ENCODE measurements at regions not wholly inside any gene's neighbourhood (a gene's known extent, or its start where the extent isn't known, plus 50 kb on each side); places are given as distances from the start of the nearest gene placed in this dataset.
A peak's percentile ranks its signal among the peaks of the same experiment; 100 is the strongest.
"Not testable (repeated sequence)": the region's sequence is repeated elsewhere in the genome, so short reads cannot be mapped to it uniquely, and the experiment has no call there.

DNA sequence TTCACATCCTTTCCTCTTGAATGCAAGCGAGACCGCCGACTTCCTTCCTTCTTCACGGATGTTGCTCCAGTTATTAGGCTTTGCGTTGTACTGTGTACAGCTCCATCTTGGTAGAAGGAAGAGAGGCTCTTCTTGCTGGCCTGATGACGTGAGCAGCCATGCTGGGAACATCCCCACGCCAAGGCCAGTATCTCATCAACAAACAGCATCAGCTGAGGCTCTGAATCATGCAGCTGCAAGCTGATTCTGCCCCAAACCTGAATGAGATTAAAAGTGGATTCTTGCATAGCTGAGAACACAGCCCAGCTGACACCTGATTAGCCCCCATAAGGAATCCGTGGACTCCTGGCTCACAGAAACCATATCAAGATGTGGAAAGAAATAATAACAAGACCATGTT is 809.6 kb downstream of the EFNB2 start:
- no peak for DNase-seq (ENCODE audit: low read depth, low spot score)

DNA sequence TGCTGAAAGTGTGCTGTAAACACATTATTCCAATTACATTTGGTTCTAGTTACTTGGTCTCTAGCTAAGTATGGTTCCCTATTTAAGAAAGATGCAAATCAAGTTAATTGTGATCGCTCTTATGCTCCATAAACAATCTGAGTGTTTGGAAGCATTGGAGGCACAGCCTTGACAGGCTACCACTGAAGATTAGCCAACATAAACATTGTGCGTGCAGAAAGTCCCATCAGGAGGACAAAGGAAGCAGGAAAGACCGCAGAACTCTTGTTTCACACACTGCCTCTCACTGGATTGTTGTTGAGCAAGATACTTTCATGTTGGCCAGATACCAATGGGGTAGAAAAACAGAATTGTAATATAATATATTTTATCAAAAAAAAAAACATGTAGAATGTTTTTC is 814.4 kb downstream of the EFNB2 start:
- peak; percentile 82 for DNase-seq (ENCODE audit: low read depth, low spot score)

DNA sequence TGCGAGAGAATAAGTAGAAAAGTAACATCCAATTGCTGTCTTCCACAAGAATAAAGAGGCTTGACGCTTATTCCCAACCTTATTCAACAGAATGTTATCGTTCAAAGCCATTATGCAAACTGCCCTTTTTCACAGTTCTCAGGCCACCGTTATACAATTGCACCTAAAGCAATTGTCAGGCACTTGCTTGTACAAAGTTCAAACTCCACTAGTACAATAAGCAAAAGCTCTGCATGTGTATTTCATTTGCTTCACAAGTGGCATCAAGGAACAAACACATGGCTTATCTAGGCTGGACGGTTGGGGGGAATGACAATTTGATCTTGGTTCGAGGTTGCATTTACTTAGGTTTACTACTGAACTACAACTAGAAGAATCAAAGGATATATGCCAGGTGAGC is 815.6 kb downstream of the EFNB2 start:
- no peak for DNase-seq (ENCODE audit: low read depth, low spot score)

DNA sequence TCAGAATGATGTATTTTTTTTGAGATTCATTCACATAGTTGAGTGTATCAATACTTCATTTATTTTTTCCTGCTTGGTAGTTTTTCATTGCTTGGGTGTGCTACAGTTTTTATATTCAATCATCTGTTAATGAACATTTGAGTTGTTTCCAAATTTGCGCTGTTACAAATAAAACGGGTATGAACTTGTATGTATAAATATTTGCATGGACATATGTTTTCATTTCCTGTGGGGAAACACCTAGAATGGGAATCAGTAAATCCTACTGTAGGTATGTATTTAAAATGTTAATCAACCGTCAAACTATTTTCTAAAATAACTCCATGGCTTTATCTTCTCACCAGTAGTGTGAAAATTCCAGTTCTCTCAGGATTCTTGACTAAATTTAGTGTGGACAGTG is 826.3 kb downstream of the EFNB2 start:
- DNase-seq (ENCODE audit: low read depth, low spot score): no peak

DNA sequence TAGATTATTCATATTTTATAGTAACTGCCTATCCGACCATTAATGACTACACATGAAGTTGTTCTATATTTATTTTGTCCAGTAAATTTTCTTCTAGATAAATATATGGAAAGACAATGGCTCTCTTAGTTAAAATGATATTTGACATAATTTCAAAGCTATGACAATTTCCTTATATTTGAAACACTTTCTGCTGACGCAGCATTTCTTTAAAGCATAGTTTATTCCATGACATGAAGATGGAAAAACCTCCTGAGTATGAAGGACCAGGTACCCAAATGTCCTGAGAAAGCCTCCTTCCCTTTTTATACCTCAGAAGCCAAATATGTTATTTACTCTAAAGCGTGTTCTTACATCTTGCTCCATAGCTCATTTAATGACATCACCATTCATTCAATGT is 831.6 kb downstream of the EFNB2 start:
- no peak for DNase-seq (ENCODE audit: low read depth, low spot score)

DNA sequence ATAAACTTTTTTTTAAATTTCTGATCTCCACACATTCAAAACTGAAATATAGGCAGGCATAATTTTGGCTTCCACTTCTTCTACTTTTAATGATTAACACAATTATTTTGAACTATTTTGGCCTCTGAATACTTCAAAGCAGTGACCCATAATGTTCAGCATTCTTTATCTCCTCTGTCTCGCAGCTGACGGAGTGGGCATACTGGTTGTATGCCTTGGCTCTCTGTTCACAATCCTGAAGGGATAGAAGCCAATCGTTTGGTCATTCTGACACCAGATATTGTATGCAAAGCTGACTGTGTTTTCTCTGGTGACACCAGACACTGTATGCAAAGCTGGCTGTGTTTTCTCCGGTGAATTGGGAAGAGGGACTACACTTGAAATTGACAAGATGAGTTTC is 833.0 kb downstream of the EFNB2 start:
- no peak for DNase-seq (ENCODE audit: low read depth, low spot score)

DNA sequence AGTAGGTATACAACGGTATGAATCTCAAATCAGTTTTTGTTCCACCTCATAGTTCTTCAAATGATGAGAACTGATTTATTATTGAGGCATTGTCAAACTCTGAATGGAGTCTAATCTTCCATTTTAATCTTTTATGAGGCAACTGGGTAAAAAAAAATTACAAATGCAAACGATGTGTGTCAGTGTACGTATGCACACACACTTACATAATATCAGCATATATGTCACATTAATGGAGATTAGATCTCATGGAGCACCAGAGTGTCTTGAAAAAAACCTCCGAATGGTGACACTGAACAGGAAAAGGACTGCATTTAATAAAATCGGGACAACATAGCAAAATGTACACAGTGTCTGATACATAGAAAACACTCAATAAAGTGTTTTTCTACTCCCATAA is 842.7 kb downstream of the EFNB2 start:
- no peak for DNase-seq (ENCODE audit: low read depth, low spot score)

DNA sequence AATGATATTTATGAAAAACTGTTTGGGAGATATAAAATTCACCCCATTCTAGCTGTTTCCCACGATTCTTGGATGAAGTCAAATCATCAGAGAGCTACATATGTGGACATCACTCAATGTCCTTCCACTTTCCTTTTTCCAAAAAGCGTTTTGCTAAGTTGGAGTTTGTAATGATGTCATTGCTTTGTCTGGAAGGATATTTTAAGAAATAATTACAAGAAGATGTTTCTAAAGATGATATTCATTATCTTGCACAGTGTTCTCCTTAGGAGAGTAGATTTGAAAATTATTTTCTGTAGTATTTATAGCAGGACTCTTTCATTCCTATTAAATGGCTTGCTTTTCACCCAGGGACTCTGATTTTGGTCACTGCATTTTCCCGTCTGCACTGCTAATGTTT is 851.2 kb downstream of the EFNB2 start:
- DNase-seq (ENCODE audit: low read depth, low spot score): no peak

DNA sequence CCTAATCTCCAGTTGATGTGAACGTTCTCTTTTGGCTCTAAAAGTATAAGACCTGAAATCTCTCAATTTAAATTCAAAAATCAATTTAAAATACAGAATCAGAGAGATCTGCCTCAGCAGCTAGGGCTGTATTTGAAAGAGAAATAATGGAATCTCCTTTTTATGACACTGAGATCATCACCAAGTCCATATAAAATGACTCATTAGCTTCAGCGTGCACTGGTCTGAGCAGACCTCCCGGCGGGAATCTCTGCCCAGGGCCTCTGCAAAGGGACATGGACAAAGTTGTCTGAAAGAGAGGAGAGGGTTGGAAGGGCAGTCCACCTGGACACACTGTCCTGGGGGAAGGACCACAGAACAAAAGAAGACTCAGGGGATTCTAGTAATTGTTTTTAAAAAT is 855.6 kb downstream of the EFNB2 start:
- DNase-seq (ENCODE audit: low read depth, low spot score): no peak

DNA sequence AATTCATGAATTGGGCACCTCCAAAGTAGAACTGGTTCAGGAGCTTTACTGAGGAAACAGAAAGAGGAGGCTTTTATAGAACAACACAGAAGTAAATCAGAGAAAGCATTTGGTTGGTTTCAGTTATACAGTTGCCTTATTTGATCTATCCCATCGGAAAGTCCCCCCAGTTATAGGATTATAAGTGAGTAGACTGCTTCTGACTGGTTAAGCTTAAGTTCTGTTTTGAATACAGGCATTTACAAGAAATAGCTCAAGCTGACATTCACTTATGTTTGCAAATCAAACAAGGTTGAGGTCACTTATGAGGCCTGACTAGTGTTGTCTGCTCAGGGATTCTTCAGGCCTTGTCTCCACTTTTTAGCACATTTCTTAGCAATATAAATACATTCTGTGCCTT is 857.4 kb downstream of the EFNB2 start:
- no peak for DNase-seq (ENCODE audit: low read depth, low spot score)

DNA sequence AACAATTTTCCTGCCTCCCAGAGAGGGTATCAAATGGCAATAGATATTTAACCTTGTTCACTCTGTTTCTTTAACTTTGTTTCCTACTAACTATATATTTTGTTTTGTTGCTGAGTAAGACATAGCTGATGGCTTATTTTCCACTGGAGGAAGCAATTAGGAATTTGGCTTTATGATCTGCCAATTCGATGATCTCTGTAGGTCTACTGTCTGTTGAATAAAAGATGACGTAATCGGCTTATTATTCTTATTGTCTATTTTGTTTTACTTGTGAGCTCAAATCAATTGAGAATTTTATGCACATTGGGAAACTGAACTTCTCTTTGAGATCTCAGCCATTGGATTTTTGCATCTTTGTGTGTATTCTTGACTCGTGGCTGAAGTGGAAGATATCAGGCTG is 862.6 kb downstream of the EFNB2 start:
- no peak for DNase-seq (ENCODE audit: low read depth, low spot score)

DNA sequence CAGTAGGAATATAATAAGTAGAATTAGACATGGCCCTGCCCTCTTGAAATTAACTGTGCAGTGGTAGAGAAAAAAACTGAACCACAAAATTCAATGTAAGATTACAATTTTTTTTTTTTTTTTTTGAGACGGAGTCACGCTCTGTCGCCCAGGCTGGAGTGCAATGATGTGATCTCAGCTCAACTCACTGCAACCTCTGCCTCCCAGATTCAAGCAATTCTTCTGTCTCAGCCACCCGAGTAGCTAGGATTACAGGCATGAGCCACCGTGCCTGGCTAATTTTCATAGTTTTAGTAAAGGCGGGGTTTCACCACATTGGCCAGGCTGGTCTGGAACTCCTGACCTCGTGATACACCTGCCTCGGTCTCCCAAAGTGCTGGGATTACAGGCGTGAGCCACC is 864.3 kb downstream of the EFNB2 start:
- DNase-seq (ENCODE audit: low read depth, low spot score): not testable (repeated sequence)

DNA sequence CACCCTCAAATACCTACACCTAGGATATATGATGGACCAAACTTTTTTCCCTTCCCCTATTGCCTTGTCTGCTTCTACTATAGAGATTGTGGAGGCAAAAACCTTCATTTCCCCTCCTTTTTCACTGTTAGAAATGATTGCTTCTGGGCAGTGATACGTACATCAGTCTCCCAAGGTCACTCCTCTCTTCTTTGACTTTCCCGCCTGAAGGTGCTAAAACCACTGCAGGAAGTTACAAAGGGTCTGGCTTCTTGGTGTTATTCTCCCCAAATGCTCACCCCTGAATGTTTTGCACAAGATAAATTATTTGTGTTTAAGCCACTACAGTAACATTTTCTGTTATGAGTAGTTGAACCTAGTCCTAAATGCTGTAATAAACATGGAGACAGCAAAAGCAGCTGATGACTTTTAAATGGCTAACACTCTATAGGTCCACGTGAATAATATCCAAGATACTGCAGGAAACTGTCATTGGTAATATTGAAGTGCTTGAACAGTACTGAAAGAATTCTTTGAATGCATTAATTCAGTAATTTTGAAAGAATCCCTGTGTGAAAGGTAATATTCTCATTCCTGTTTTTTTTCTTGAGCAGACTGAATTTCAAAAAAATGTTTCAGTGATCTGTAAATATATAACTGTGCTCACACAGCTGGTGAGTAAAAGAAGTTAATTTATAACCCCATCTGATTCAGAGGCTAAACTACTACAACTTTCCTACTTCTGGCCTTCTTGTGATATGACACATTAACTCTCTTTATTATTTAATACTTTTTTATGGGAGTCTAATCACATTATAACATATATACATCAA is 865.1 kb downstream of the EFNB2 start:
- no peak for DNase-seq (ENCODE audit: low read depth, low spot score)

DNA sequence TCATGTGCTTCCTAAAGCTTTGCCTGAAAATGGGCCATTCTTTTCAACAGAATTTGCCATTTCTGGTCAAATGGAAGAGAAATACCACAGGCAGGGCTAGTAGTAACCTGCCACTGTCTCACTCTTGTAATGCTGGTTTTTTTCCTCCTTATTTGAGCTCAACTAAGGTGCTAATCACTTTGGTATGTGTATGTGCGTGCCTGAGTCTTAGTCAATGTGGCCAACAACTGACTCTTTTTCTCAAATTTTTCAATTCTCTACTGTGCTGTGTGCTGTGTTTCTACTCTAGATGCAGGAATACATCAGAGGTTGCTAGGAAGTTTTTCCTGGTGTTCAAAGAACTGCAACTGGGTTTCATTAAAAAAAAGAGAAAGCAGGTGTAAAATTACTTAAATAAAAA is 870.2 kb downstream of the EFNB2 start:
- peak; percentile 89 for DNase-seq (ENCODE audit: low read depth, low spot score)

DNA sequence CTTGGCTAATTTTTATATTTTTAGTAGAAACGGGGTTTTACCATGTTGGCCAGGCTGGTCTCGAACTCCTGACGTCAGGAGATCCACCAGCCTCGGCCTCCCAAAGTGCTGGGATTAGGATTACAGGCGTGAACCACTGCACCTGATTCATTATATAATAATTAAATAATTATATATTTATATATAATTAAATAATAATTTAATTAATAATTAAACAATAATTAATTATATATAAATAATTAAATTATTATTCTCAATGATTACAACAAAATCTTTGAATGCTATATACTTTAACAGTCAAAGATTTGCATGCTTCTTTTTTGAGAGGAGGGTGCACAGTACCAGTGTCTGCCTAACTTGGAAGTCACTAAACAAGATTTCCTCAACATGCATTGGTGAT is 872.3 kb downstream of the EFNB2 start:
- no peak for DNase-seq (ENCODE audit: low read depth, low spot score)

DNA sequence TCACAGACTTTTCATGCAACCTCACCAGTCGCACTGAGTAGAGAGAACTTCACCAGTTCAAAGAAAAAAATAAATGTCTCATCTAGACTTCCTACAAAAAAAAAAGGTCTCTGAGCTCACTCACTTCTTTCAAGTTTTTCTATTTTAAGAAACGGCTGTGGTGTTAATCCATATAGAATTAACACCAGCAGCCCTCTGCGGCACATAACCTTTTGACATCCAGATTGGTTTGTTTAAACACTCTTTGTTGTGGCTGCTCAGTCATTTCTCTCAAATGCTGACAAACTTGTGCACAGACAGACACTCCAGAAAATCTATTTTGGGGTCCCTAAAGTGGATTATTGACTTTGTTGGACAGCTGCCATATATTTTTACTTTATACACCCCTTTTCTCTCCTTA is 874.9 kb downstream of the EFNB2 start:
- DNase-seq (ENCODE audit: low read depth, low spot score): no peak

DNA sequence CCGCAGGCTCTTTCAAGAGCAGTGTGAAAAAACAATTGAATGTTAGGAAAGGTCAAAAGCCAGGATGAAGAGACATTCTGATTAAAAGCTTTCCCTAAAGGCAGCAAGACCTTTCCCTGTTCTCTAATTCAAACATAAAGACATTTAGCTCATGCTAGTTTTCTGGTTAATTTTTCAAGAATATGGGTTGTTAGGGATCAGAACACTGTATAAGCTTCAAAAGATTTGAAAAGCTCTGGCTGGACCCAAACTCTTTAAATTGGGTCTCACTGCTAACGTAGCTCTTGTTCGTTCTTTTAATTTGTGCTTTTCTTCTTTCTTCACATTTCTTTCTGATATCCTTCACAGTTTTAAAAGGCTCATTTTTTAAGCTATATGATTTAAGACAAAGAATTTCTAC is 877.0 kb downstream of the EFNB2 start:
- no peak for DNase-seq (ENCODE audit: low read depth, low spot score)

DNA sequence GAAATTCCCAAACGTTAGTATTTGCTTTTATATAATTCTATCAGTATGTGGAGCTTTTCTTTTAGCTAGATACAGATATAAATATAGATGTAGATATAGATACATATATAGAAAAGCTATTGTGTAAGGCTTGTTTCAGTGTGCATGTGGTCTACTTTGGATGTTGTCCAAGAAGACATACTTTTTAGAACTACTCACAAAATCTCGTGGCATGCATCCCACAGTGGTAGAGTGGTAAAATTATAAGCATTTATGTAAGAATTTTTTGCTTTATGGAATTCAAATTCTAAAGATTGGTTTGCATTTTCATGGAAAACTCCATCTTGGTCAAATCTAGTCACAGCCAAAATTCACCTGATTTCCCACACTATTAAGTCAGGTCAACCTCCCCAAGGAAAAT is 880.4 kb downstream of the EFNB2 start:
- DNase-seq (ENCODE audit: low read depth, low spot score): peak; percentile 52

DNA sequence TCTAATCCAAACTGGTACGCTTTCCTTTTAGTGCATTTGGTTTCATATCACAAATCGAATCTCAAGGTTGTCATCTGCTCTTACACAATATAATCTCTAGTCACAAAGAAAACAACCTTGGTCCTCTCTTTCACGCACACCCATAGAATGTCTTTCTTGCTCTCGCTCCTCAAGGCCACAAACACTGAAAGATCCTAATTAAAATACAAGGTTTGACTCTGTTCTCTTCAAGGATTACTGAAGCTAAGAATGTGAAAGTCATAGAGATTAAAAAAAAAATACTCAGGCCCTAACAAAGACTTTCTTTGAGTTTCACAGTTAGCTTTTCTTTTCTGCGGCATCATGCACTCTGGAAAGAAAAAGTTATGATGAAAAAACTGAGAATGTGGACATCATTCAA is 891.5 kb downstream of the EFNB2 start:
- DNase-seq (ENCODE audit: low read depth, low spot score): no peak

DNA sequence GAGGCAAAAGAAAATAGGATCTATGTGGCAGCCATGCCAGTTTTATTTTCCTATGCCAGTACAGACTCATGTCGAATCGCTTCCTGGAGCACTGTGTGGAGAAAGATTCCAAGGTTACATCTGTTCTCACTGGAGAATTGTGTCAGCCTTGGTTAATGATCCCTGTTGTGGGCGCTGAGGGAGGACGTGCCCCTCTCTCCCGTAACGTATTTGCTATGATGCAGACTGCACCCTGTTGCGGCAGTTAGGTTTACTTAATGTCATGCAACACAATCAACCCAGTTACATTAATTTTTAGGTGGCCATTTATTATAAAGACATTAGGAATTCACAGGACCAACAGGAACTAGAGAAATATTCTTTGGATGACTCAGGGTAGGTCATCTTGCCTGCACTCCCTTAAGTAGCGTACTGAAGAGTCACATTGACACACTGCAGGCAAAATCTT is 892.9 kb downstream of the EFNB2 start:
- peak; percentile 16 for DNase-seq (ENCODE audit: low read depth, low spot score)

DNA sequence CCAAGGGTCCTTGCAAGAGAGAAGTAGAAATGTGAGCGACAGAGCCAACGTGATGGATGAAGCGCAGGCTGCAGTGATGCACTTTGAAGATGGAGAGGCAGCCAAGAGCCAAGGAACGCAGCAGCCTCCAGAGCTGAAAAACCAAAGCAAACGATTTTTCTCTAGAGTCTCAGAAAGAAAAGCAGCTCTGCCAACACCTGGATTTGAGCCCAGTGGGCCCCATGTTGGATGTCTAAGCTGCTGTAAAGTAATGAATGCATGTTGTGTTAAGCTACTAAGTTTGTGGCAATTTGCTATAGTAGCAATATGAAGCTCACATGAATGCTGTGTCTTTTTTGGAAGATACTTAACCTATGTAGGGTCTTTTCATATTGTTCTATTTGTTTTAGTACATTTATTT is 894.3 kb downstream of the EFNB2 start:
- DNase-seq (ENCODE audit: low read depth, low spot score): peak; percentile 33

DNA sequence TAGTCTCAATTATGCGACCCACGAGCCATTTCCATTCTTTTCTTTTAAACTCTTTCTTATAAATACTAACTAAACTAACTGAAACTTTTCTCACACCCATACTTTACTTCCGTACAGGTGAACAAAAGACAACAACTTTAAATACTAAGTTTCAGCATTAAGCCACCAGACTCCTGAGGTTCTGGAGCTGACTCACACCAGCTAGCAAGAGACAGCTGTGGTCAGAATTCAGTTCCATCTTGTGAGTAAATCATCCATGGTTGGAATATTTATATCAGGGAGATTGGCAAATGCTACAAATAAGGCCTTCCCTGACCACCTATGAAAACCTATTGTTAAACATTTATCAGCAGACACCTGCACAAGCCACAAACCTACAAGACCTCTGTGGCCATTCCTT is 897.0 kb downstream of the EFNB2 start:
- no peak for DNase-seq (ENCODE audit: low read depth, low spot score)

DNA sequence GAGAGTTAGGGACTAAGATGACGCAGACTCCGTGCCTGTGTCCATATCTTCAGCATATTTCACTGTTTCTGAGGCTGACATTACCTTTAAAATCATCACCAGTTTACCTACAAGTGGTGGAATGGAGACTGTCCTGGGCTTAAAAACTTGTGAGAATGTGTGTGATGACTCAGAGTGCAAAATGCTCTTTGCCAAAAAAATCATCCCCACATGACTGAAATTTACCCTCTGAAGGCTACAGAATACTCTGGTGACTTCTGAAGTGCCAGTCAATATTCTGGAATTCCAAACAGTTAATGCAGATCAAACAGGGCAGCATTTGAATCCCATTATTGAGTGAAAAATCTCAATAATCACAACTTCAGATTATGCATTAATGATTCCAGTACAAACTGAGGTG is 901.4 kb downstream of the EFNB2 start:
- peak; percentile 44 for DNase-seq (ENCODE audit: low read depth, low spot score)

DNA sequence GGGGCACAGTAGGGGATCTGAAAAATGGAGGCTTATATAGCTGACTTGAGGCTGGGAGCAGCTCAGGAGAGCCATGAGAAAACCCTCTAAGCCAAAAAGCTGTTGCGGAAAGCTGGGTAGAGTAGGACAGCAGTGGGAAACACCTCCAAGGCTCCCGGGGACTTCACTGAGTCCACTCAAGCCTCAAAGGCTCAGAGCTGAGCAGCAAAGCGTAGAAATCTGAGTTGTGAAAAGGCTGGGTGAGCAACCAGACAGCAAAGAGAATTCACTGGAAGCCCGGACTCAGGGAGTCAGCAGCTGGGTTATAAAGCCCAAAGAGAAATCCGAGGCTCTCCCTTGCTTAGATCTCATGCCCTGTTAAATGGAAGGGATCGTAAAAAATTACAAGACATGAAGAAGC is 905.0 kb downstream of the EFNB2 start:
- DNase-seq (ENCODE audit: low read depth, low spot score): no peak
